Erythroblast (primary cell): ENCODE measurements at regions not wholly inside any gene's neighbourhood (a gene's known extent, or its start where the extent isn't known, plus 50 kb on each side); places are given as distances from the start of the nearest gene placed in this dataset.

Experiments used
- GATA1 ChIP-seq: IDR thresholded peaks from 2 replicates; pipeline ENCODE4 v1.6.1; 2011; ENCODE audit warnings: low read depth, mild to moderate bottlenecking, control low read depth, low read length, moderate library complexity
- POLR2A ChIP-seq: IDR thresholded peaks from 2 replicates; pipeline ENCODE4 v1.6.1; 2011; ENCODE audit warnings: mild to moderate bottlenecking, low read length

GRCh38 chr15:92843326-92843725 lies 56.8 kb upstream of the CHD2 start:
- TF ChIP-seq POLR2A: no peak
- no peak for TF ChIP-seq GATA1
